ENCODE measurements at regions not wholly inside any gene's neighbourhood (a gene's known extent, or its start where the extent isn't known, plus 50 kb on each side); places are given as distances from the start of the nearest gene placed in this dataset.

GRCh38 chr2:67838205-67838604, 224.6 kb downstream of the C1D start:
- FAIRE-seq (no peak), DNase-seq (ENCODE audit: low read depth, low spot score) (no peak)
- ChIA-PET POLR2A (no interaction called here), CTCF (interaction anchor here (0.9 to 8.3 kb wide), 3 partner anchors 8 to 193 kb away, joined by 4 to 211 read pairs (median 4); no protein-coding TSS in a partner anchor)
- Histone ChIP-seq H4K20me1 (replicated peaks; ENCODE audit: control insufficient read depth, extremely low read depth, insufficient read depth, low read length) (no peaks in the 10 kb centered on the region), H3K9ac (replicated peaks; ENCODE audit: extremely low read depth, insufficient read depth, low read length) (no peak overlapping the region), H3K36me3 (ENCODE audit: control insufficient read depth in 2 of 2, extremely low read depth in 1 of 2, insufficient read depth in 2 of 2, low read length in 2 of 2) (no peaks in the 10 kb centered on the region), H2AFZ (ENCODE audit: low read depth, low read length) (no peak overlapping the region), H3K27me3 (ENCODE audit: control insufficient read depth in 2 of 2, insufficient read depth in 2 of 2, low read length in 2 of 2) (no peaks in the 10 kb centered on the region), H3K4me1 (ENCODE audit: control insufficient read depth, extremely low read depth, insufficient read depth, low read length) (peaks cover 8% of the 10 kb centered on the region), H3K79me2 (ENCODE audit: control insufficient read depth, insufficient read depth, low read length) (no peaks in the 10 kb centered on the region), H3K9me3 (replicated peaks; ENCODE audit: control insufficient read depth, insufficient read depth, low read length) (no peaks in the 10 kb centered on the region), H3K4me2 (ENCODE audit: insufficient read depth, low read length) (no peak overlapping the region), H3K9me1 (replicated peaks; ENCODE audit: control insufficient read depth, extremely low read depth, insufficient read depth, low read length) (no peaks in the 10 kb centered on the region), H3K27ac (ENCODE audit: insufficient read depth, low read depth, low read length) (no peak overlapping the region), H3K4me3 (replicated peaks in 1 of 3; ENCODE audit: insufficient read depth in 1 of 3, low read depth in 1 of 3, low read length in 3 of 3) (no peak overlapping the region)
- no TSS peak for BruUV-seq (replicated peaks)
- no peak for TF ChIP-seq FOS (IDR thresholded peaks at IDR 0.05; ENCODE audit: borderline replicate concordance, insufficient read depth, low read length)
- no peak for TF ChIP-seq POLR2AphosphoS5 (IDR thresholded peaks at IDR 0.05; ENCODE audit: insufficient read depth, low read depth, low read length)
- no peak for TF ChIP-seq CTCF (IDR thresholded peaks at IDR 0.05; ENCODE audit: extremely low read depth in 1 of 2, insufficient read depth in 1 of 2, low read depth in 1 of 2, low read length in 2 of 2)
- TF ChIP-seq EZH2 (IDR thresholded peaks at IDR 0.05; ENCODE audit: borderline replicate concordance, low read depth, low read length, severe bottlenecking): no peak
- no peak for TF ChIP-seq POLR2A (IDR thresholded peaks at IDR 0.05; ENCODE audit: low read depth, low read length)
- no peak for TF ChIP-seq MYC (IDR thresholded peaks at IDR 0.05; ENCODE audit: low read depth, low read length)
- TF ChIP-seq, protein P1, sequence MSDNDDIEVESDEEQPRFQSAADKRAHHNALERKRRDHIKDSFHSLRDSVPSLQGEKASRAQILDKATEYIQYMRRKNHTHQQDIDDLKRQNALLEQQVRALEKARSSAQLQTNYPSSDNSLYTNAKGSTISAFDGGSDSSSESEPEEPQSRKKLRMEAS (IDR thresholded peaks at IDR 0.05; ENCODE audit: insufficient read depth, insufficient read length): no peak
- no peak for TF ChIP-seq JUN (IDR thresholded peaks at IDR 0.05; ENCODE audit: borderline replicate concordance, insufficient read depth, insufficient read length, low read depth)
- TF ChIP-seq GATA2 (IDR thresholded peaks at IDR 0.05; ENCODE audit: insufficient read depth, insufficient read length, low read depth, low read length): no peak
- intact Hi-C loops (cut with micrococcal nuclease) (no loop called here), dilution Hi-C loops (cut with MboI; ENCODE audit: extremely low pct_ligation_motif_present, low sequenced_read_pairs) (no loop called here)
